GM03348 (cell line): ENCODE measurements at regions not wholly inside any gene's neighbourhood (a gene's known extent, or its start where the extent isn't known, plus 50 kb on each side); places are given as distances from the start of the nearest gene placed in this dataset.
A peak's percentile ranks its signal among the peaks of the same experiment; 100 is the strongest.

ENCODE experiments used
- DNase-seq: peaks from one replicate; pipeline ENCODE4 v3.0.0; 2012; ENCODE audit warnings: low spot score

DNA sequence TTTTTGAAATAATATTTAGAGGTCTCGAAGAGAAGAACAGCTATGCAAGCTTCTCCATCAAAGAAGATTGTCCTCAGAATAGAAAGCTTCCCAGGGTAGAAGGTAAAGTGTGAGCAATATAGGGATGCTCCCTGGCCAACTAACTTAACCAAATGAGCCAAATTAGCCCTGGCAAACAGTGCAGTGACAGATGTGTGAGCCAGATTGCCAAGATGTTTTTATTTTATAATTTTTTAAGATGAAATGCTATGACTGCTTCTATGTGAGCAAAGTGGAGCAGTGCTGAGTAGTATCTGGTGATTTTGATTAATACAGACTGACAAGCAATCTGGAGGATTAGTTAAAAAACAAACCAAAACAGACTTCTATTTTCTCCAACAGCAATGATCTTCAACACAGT is 202.1 kb downstream of the NOVA1 start:
- DNase-seq = no peak

DNA sequence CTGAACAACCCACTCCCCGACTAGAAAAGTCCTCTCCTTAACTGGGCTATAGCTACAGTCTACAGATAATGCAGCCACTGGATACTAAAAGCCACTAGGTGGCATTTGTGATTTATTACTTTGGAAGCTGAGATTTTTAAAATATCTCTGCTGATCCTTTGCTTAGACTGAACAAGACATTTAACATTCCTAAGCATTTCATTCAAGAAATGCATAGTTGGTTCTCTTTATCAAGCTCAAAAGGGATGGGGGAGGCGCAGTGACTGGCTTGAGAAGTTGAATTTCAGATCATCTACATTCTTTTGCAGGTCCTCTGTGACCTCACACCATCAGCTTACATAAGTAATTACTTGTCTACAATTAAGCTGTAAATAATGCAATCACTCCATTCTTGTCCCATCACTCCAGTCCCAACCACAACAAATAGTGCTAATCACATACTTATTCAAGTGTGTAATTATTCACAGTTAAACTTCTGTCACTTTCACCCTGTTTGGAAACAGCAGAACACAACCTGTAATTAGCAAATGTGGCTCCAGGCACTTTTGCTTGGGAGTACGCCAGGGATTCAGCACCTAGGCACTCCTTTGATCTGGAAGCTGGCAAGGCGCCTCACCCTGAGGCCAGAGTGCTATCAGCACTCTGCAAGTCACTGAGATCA is 203.6 kb downstream of the NOVA1 start:
- DNase-seq = no peak

DNA sequence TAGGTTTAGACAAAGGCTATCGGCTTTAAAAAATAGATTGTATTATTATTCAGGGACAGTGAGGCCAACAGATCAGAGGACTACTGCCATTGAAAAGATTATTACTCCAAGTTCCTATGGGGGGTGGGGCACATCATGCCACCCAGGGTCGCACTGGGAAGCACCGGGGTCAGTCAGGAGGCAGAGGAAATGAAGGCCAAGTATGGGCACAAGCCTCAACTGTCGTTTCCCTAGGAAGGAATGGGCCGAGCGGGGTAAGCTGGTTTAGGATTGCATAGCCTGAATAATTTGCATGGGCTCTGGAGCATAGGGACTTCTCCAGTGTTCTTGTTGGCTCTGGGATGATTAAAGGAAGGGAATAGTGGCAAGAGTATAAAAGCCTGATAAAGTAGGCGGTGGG is 205.3 kb downstream of the NOVA1 start:
- DNase-seq = no peak

DNA sequence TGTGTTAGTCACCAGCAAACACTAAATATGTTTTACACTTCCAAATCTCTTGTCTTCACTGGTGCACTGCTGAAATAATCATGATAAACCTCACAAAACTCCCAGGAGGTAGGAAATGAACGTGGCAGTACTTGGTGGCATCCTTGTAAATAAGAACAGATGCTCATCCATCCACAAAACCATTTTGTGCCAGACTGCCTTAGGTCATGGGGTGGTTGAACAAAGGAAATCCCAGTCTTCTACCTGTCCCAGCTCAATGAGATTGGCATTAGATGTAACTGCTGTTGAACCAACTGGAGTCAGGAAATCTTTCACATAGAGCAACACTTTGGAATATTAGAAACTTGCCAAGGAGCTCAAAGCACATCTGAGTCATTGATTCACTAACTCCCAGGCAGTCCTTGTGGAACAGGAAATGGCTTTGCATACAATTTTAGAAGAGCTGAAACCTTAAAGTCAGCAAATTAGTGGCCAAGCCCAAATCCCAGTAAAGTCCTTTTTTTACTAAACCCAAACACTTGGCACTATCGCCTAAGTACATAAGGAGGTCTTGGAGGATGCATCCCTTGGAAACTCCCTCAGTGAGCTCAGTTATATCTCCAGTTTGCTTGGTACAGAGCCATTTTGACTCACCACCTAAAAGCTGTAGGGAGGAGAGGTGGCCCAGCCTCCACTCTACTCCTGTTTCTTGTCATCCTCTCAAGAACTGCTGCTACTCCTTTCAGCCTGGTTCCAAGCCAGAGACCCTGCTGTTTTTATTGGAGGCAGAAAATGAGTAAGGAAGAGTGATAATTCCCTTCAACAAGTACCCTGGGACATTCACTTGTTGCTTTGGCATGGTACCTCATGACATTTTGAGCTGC is 208.0 kb downstream of the NOVA1 start:
- DNase-seq = no peak

DNA sequence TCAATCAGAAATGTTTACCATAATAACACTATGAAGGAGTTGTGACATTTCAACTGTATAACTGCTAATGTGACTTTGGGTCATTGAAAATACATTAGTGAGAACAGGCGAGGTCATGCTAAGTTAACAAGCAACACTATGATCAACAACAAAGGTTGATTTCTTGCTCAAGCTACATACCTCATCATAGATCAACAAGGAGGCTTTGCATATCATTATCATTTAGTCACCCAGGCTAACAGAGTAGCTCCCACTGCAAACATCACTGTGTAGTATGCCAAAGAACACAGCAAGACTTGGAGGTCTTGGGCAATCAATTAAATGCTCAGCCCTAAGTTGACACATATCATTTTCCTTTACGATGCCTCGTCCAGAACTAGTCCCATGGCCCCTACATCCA is 212.5 kb downstream of the NOVA1 start:
- DNase-seq = no peak

DNA sequence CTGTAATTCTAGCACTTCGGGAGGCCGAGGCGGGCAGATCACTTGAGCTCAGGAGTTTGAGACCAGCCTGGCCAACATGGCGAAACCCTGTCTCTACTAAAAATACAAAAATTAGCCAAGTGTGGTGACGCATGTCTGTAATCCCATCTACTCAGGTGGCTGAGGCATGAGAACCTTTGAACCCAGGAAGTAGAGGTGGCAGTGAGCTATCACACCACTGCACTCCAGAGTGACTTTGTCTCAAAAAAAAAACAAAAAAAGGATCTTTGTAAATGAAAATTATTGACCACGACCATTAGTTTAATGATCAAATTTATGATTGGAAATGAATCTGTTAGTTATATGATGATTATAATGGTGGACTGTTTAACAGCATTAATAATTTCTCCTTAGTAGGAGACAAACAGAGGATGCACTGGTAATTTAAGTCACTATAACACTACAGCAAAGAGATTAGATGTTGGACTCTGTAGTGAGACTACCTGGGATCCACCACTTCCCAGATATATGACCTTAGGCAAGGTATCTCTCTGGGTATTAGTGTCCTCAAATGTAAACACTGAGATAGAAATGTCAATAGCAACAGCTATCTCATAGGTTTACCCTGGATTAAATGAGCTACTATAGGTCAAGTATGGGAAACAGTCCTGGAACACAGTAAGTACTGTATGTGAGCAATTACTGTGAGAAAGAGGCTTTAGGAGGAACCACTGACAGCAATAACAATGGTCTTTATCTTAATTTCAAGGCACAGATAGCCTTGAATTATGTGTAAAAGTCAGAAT is 214.7 kb downstream of the NOVA1 start:
- DNase-seq = no peak

DNA sequence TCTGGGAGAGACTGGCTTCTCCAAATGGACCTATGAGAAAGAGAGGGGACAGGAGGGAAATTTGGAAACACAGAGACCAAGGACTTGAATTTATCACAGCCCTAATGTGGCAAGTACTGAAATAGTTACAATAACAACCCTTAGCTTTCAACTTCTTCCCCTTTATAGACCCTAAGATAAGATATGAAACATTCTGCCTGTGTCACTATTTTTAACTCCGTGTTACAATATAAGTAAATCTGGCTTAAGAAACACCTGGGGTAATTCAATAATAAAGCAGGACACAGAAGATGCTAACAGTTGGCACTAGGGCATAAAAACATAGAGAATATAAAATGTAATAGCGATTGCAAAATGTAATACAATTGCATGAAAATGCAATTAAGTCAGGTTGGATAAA is 216.4 kb downstream of the NOVA1 start:
- no peak for DNase-seq

DNA sequence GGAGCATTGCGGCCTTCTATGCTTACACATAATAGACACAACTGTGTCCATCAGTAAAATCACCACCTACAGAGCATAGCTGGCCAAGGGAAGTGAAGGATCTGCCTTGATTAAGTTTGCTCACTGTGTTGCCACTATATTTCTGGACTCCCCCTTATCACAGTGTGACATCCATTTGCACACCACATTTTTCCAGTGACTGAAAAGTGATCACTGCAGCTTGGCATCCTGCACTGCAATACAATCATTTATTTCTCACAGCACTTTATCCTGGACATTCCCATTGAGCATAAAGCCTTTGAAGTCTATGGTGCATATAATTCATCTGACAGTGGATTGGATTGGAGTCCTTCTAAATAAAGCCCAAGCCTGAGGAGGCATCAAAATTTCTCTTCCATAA is 217.2 kb downstream of the NOVA1 start:
- DNase-seq = no peak

DNA sequence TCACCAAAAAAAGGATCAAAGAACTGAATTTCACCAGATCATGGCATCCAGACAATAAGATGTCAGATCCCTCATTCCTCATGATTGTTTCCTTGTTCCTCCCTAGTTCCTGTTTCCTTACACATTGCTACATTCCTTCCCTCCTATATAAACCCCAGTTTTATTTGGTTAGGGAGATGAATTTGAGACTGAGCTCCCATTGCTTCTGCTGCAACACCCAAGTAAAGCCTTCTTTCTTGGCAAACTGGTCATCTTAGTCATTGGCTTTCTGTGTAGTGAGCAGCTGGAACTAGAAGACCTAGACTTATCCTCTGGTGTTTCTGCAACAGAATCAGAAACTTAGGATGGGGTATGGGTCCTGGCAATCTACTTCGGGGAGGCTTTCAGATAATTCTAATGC is 217.9 kb downstream of the NOVA1 start:
- no peak for DNase-seq

DNA sequence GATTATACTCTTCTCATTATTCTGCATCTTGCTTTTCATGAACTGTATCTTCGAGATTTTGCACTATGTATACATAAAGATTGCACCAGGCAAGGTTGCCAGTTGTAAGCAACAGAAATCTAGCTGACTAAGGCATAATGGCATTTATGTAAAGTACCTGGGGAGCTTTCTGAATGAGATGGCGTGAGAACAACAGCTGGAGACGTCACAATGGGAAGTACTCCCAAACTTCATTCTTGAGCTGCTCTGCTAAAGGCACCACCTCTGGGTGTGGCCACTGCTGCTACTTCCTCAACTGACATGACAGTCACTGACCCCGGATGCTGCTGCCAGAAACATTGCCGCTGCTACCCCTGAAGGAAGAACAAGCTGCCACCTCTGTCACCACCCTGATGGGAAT is 220.7 kb downstream of the NOVA1 start:
- DNase-seq = no peak

DNA sequence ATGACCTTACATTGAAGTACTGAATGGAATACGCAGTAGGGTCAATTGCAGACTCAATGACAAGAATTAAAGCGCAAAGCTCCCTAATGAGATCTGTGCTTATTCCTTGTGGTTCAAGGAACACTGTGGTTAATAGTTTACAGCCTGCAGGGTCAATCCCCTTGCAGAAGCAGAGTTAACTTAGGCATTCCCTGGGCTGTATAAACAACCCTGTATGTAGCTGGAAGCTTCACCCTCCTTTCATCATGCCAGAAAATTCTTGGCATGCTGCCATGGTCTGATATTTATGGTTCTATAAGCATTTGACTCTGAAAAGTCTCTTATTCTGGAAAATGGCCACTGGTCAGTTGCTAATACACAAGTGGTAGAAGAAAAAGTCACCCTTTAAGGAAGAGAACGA is 227.7 kb downstream of the NOVA1 start:
- DNase-seq = no peak

DNA sequence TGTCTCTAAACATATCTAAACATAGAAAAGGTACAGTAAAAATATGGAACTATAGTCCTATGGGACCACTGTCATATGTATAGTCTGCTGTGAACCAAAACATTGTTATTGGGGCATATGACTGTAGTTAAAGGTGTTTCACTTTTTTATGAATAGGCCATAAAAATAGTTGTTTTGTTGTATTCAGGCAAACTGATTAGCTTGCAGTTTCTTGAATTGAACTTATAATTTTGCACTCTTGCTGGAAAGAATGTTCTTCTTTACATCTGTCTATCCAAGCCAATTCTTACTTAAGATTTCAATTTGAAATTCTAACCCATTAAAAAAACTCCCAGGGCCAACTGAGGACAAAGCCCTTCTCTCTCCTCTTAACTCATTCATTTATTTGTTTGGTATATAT is 234.1 kb downstream of the NOVA1 start:
- DNase-seq = no peak

DNA sequence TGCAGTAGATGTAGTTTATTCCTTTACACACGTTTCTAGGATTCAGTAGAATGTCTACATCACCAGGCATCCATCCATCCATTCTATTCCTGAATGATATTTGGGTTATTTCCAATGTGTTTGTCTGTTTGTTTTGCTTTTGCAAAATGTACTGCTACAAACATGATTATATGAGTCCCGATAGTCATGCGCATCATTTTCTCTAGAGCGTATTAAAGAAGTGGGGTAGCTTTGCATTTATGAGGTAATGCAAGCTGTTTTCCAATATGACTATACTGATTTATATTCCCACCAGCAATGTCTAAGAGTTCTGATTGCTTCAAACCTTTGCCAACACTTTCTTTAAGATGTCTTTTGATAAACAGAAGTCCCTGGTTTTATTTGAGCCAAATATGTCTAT is 253.2 kb downstream of the NOVA1 start:
- no peak for DNase-seq

DNA sequence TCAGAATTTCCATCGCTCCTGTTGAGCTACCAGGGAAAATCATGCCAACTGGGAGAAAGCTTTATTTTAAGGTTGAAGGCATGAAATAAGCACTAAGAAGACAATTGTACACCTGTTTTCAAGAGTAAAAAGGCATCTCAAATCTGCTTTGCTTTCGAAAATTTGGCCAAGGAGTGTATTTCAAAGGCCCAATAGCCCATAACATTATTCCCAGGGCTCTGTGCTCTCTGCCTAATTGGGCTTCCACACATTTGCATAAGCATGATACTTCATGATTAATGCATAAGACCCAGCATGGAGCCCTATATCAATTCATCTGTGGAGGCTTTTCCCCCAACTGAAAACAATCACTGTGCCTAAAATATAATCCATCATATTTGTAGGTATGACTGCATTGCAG is 258.5 kb downstream of the NOVA1 start:
- DNase-seq = no peak

DNA sequence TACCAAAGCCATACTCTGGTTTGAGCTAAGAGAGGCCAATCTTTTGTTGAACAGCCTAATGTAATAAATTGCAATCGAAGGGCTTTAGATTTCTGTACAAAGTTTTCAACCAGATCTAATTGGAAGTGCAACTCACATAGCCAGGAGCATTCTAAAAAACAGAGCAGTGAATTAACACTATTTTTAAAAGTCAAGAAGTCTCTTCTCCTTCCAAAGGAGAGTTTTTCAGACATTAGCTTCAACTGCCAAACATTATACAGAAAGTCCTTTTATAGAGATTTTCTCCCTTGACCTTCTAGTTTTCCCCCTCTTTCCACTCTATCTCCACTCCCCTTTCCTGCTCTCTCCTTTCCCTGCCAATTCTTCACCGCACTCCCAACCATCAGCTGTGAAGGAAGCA is 259.6 kb downstream of the NOVA1 start:
- no peak for DNase-seq

DNA sequence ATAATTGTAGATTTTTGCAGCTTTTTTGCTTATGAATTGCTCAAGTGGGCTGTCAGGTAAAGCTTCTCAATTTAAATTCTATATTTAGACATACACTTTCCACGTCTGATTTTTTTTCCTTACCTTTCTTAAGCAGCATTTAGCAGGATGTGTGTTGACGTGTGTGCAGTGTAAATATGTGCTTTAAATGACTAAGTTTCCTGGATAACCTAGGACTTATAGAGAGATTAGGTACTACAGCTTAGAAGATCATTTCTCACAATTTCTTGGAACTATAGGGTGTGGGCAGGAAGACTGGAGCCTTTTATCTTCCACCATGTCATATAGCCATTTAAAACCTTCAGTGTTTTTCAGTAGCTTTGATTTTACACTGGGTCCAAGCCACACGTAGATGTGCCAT is 263.5 kb downstream of the NOVA1 start:
- DNase-seq = no peak

DNA sequence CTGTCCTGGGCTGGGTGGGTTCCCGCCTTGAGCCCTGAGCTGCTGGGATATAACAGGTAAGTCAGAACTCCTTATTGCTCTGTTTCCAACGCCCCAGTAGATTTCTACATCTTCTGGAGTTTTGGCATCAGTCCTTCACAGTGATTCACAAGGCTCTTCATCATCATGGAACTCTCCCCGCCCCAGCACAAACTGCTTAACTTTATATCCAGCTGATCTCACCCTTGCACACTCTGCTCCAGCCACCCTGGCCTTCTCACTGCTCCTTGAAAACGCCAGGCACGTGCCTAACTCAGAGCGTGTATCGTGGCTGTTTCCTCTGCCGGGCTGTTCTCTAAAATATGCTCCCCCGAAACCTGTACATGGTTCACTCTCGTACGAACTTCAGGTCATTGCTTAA is 264.9 kb downstream of the NOVA1 start:
- peak; percentile 3 for DNase-seq

DNA sequence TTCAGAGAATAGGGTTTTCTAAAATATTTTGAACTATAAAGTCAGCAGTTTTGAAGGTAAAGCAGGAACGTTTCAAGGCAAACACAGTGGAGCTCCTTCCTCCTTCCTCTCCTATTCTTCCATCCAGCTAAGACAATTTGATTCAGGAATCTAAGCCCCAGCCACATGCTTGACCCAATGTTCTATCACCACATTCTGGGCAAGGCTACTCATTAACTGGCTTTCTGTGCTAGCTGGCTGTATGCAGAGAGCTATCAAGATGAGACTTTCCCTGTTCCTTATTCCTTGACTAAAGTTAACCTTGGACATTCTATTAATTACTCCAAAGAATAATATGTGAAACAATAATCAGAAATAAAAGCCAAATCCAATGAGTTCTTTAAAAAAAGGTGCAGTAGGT is 266.9 kb downstream of the NOVA1 start:
- DNase-seq = no peak

DNA sequence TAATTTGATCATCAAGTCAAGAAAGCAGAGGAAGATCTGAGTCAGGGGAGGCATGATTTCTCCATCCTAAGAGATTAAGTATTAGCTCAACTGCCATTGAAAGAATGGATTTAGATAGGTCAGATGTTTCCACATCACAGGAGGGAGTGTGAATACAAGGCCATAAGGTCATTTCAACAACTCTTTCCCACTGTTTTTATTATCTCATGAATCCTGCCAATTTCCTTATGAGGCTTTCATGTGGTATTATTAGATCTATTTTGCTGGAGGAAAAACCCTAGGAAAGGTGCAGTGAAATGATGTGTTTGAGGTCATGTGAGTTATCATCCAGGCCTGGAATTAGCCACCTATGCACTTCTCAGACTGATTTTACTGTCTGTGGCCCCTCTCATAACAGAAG is 269.0 kb downstream of the NOVA1 start:
- DNase-seq = no peak

DNA sequence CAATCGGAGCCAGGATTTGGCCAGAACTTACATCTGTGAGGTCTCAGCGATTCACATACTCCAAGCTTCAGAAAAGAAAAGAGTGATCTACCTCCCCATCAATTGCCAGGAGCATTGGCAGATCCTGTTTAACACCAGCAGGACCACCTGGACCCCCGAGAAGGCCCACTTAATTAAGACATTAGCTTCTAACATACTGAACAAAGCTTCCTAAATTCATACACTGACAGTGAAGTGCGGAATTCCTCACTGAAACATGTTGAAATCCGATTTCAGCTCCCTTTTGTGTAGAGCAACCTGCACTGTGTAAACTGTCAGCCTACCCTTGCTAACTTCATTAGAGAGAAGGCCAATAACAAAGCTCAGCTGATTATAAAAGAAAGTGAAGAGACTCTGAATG is 274.0 kb downstream of the NOVA1 start:
- no peak for DNase-seq

DNA sequence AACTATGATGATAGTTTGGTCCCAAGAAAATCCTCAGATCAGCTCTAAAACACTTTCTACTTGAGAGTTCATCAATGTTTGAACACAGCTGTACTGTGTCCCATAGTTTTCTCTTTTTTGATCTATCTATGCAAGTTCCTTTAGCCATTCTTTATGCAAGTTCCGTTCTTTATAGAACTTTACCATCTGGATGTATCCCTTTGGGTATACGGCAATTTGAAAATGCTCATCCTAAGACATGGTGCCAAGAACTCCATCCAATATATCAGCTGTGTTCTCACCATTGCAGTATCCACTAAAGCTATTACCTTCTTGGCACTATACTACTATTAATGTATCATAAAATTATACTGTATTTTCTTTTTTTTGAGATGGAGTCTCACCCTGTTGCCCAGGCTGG is 276.9 kb downstream of the NOVA1 start:
- no peak for DNase-seq

DNA sequence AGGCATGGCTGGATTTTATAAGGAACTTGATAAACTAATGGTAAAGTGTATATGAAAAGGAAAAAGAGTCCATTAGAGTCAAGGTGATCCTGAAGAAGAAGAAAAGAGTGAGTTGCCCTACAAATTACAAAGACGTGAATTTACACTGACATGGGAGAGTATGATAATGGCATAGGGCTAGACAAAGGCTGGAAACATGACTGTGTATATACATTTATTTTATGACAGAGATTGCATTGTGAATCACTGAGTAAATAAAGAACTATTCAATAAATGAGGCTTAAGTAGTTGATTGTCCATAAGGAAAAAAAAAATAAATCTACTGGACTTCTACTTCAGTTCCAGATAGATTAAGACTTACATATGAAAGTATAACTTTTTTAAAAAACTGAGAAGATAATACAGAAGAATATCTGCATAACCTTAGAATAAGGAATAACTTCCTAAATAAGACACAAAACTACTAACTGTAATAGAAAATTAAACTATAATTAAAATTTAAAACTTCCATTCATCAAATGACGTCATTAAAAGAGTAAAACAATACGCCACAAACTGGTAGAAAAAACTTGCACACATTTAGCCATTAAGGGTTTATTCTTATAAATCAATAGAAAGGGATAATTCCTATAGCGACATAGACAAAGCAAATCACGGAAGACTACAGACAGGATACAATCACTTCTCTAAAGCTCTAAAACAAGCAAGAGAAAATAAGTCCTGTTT is 278.5 kb downstream of the NOVA1 start:
- no peak for DNase-seq
